GM18907 (cell line): ENCODE measurements at regions not wholly inside any gene's neighbourhood (a gene's known extent, or its start where the extent isn't known, plus 50 kb on each side); places are given as distances from the start of the nearest gene placed in this dataset.
"Not testable (repeated sequence)": the region's sequence is repeated elsewhere in the genome, so short reads cannot be mapped to it uniquely, and the experiment has no call there.

Experiments
- ATAC-seq: cut with Tn5 transposase; IDR thresholded peaks from one replicate; pipeline ENCODE4 v1.9.1; 2021; ENCODE audit warnings: mild to moderate bottlenecking, moderate library complexity; ENCODE audit not compliant: unreplicated experiment

GRCh38 chr22:34422948-34423347 lies 502.7 kb upstream of the LARGE1 start:
- not testable (repeated sequence) for ATAC-seq

DNA sequence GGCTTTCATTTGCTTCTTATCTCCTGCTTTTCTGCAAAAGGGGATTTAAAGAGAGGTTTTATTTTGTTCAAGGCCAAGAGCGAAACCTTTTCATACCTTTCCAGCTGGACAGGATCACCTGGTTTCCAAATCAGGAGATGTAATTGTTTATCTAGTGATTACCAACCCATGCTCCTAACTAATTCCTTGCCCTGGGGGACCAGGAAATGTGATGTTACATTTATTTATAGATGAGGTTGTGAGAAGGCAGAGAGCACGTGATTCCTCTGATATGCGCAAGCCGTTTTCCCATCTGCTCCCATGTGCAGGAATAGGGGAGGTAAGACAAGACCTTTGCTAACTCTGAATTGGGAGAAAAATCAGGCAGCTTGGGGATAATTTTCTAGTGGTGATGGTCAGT lies 507.2 kb upstream of the LARGE1 start:
- no peak for ATAC-seq

- ATAC-seq: no peak
Observed at GRCh38 chr22:34427841-34428240, 507.6 kb upstream of the LARGE1 start.

GRCh38 chr22:34429314-34429713 lies 509.0 kb upstream of the LARGE1 start:
- ATAC-seq: no peak

- no peak for ATAC-seq
Observed at GRCh38 chr22:34430386-34430785, 510.1 kb upstream of the LARGE1 start.

GRCh38 chr22:34434371-34434770 lies 514.1 kb upstream of the LARGE1 start:
- no peak for ATAC-seq

DNA sequence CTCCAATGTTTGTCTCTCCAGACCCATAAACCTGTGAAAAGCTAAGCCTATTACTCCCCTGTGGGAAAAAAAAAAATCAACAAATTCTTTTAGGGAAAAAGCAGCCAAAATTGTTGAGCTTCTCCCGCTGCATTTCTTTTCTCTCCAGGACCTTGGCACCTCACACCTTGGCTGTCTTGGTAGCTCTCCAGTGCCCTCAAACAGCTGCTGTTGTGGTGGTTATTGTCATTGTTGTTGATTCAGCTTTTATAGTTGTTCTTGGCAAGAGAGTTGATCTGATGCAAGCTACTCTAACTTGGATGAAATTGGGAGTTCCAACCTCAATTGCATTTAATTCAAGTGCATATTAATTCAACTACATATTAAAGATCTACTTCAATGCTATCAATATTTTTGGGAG lies 516.9 kb upstream of the LARGE1 start:
- no peak for ATAC-seq

DNA sequence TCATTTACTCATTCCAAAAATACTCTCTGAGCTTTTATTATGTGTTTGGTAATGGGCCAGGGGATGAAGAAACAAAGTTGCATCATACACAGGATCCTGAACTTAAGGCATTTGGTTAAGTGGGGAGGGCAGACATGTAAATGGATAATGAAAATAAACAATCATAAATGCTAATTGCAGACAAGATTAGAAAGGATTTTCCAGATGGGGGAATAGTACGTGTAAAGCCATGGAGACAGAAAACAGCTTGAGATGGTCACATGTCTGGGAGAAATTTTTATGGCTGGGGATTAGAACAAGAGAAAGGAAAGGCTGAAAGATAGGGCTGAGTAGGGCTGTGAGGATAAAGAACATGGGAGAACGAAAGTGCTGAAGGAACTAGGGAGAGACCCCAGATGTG lies 534.3 kb upstream of the LARGE1 start:
- no peak for ATAC-seq

DNA sequence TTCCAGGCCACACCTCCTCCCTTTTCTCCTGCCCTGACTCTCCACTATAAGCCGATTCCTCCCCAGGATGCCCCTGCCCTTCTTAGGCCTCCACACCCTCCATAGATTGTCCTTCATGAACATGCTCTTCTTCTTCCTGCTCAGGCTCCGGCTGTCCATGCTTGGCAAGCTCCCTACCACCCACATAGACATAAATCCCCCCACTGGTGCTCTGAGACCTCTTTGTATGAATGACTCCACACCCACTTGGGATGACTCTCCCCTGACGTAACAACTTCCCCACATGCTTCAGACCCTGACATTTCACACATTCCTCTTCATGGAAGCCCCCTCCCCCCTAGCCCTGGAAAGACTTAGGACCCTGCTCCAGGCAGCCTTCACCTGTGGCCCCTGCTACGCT lies 542.5 kb upstream of the LARGE1 start:
- ATAC-seq: no peak

DNA sequence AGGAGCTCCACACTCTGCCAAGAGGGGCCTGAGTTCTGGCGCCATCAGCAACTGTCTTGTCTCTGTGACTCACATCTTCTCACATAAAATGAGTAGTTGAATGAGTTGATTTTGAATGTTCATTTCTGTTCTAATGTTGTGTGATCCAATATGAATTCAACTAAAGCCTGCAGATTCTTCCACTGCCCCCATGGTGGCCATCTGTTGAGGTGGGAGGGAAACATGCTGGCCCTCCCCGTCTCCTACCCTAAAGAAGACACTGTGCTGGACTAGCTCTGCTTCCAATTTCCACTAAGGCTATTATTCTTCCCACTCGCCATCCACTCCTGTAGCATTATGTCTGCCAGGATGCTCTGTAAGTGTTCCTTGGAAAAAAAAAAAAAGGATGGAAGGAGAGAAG lies 555.6 kb upstream of the LARGE1 start:
- ATAC-seq: no peak

- ATAC-seq: no peak
Observed at GRCh38 chr22:34476762-34477161, 556.5 kb upstream of the LARGE1 start.

DNA sequence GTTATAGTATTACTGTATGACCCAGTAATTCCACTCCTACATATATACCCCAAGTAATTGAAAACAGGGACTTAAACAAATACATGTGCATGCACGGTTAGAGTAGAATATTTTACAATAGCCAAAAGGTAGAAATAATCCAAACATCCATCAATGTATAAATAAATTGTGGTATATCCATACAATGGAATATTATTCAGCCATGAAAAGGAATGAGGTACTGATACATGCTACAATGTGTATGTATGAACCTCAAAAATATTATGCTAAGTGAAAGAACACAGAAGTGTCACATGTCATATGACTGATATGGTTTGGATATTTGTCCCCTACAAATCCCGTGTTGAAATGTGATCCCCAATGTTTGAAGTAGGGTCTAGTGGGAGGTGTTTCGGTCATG lies 560.8 kb upstream of the LARGE1 start:
- ATAC-seq: no peak

GRCh38 chr22:34486381-34486780 lies 566.1 kb upstream of the LARGE1 start:
- no peak for ATAC-seq

DNA sequence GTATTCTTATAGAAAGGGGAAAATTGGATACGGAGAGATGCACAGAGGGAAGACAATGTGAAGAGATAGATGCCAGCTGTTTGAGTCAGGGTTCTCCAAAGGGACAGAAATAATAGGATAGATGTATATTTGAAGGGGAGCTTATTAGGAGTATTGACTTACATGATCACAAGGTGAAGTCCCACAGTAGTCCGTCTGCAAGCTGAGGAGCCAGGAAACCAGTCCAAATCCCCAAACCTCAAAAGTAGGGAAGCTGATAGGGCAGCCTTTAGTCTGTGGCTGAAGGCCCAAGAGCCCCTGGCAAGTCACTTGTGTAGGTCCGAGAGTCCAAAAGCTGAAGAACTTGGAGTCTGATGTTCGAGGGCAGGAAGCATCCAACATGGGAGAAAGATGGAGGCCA lies 569.6 kb upstream of the LARGE1 start:
- ATAC-seq: no peak

GRCh38 chr22:34490886-34491285 lies 570.6 kb upstream of the LARGE1 start:
- ATAC-seq: no peak

DNA sequence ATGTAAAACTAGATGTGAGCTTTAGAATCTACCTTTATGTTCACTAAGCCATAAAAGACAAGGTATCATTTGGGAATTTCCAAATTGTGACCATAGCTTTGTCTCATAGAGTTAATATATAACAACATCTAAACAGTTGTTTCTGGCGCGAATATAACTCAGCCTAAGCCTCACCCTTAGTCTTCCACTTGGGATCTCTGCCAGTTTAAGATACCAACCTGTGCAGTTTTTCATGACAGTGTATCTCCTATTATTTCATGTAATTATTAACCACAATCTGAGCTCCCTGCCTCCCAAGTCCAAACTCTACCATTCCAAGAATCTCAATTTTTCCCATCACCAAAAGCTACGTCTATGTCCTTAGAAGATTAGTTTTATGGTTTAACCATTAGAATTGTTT lies 572.5 kb upstream of the ISX start:
- no peak for ATAC-seq

DNA sequence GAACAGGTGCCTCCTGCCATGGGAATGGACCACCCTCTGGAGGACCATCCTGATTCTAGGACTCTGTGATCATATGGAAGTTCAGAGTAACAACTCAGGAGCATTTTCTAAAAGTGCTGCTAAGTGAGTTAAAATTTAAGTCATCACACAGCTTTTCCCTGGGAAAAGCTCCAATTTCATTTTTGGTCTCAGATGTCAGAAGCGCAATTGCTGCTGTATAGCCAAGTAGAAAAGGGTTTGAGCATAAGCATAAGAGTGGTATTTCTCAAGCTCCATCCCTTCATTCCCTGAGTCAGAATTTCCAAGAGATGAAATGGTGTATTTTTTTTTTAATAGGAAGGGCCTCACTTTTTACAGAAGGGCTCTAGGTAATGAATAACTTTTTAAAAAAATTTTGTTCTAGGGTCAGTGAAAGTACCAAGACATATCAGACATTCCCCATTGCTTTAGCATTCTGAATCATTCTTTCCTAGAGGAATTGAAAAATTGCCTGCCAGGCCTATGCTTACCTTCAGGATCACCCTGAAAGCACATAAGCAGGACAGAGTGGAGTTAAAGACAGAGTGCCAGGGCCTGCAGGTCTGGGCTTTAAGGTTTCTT lies 564.5 kb upstream of the ISX start:
- ATAC-seq: no peak

GRCh38 chr22:34502821-34503220 lies 563.1 kb upstream of the ISX start:
- no peak for ATAC-seq

- ATAC-seq: no peak
Observed at GRCh38 chr22:34508797-34509196, 557.2 kb upstream of the ISX start.

DNA sequence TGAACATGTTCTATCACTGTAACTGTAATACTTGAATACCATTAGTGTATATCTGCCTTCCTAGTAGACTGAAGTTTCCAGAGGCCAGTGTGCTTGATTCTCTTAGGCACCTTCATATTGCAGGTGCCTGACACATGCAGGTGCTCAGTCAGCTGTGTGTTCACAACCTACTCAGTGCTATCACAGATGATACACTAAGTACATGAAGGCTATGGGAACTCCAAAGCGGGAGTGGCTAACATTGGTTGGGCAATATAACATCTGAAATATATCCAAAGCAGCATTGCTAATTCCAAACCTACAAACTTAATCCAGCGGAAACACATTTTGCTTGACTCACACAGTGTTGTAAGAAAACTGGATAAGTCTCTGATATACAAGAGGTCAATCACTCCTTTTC lies 539.3 kb upstream of the ISX start:
- no peak for ATAC-seq

DNA sequence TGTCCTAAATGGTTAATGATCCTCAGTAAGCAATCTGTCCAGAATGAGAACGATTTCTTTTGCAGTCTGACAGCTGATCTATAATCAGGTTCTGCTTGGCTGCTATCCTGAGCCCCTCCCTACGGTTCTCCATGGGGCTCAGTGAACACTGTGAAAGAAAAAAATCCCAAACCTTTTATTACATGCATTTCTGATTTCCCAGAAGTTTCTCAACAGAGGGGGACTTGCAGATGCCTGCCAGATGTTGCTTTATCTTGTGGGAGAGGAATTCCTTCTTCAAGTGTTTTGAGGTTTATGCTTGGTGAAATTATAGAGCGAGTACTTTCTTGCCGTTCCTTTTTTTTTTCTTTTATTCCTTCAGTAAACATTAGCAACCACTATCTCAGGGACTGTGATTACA lies 531.9 kb upstream of the ISX start:
- no peak for ATAC-seq

- ATAC-seq: no peak
Observed at GRCh38 chr22:34567367-34567766, 498.6 kb upstream of the ISX start.

DNA sequence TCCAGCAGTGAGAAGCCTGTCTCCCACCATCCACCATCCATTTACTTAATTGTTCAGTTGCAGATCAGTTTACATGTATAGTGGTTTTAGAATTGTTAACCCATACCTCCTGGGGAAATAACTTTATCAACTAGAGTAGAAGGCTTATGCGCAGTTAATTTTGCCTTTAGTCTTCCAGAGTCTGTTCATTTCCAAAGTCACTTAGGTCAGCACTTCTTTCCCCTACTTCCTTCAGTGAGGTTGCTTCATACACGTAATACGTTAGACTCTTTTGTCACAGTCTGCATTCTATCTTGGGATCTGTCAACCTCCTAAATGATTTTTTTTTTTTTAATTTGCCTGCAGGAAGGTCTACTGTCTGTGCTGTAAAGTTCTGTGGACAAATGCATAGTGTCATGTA lies 495.6 kb upstream of the ISX start:
- ATAC-seq: no peak

DNA sequence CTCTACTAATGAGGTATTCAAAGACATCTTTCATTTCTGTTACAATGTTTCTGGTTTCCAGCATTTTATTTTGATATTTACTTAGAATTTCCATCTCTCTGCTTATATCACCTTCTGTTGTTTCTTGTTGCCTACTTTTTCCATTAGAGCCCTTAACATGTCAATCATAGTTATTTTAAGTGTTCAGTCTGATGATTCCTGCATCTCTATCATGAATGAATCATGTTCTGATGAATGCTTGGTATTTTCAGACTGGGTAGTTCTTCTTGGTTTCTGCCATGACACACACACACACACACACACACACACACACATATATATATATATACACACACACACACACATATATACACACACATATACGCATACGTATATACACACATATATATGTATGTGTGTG lies 486.4 kb upstream of the ISX start:
- no peak for ATAC-seq
